Immature natural killer cell (primary cell): ENCODE measurements at regions not wholly inside any gene's neighbourhood (a gene's known extent, or its start where the extent isn't known, plus 50 kb on each side); places are given as distances from the start of the nearest gene placed in this dataset.
A peak's percentile ranks its signal among the peaks of the same experiment; 100 is the strongest.

Experiments
- DNase-seq, 3 donors: peaks; one replicate each; pipeline ENCODE4 v3.0.0; 2022; ENCODE audit warnings: mixed read lengths in 1 of 3
- H3K27ac Mint-ChIP-seq, 6 donors: one replicate each; pipeline ENCODE4 v1.8.0; 2020; ENCODE audit warnings: mixed read lengths in 6 of 6, mild to moderate bottlenecking in 5 of 6, inconsistent platforms in 4 of 6, moderate library complexity in 3 of 6
- H3K27me3 Mint-ChIP-seq, 3 donors: one replicate each; pipeline ENCODE4 v1.8.0; 2020 to 2021; ENCODE audit warnings: low read depth in 3 of 3, mild to moderate bottlenecking in 3 of 3, mixed read lengths in 3 of 3, moderate library complexity in 3 of 3, inconsistent platforms in 1 of 3
- H3K36me3 Mint-ChIP-seq, 3 donors: one replicate each; pipeline ENCODE4 v1.8.0; 2020; ENCODE audit warnings: mixed read lengths in 3 of 3, inconsistent platforms in 2 of 3, mild to moderate bottlenecking in 2 of 3
- H3K4me1 Mint-ChIP-seq, 2 donors: one replicate each; pipeline ENCODE4 v1.8.0; 2020; ENCODE audit warnings: inconsistent platforms in 2 of 2, mild to moderate bottlenecking in 2 of 2, mixed read lengths in 2 of 2, moderate library complexity in 1 of 2
- H3K4me3 Mint-ChIP-seq, 5 donors: one replicate each; pipeline ENCODE4 v1.8.0; 2020; ENCODE audit warnings: mild to moderate bottlenecking in 5 of 5, mixed read lengths in 5 of 5, inconsistent platforms in 3 of 5, moderate library complexity in 3 of 5
- H3K9me3 Mint-ChIP-seq, 6 donors: one replicate each; pipeline ENCODE4 v1.8.0; 2020; ENCODE audit warnings: mild to moderate bottlenecking in 6 of 6, mixed read lengths in 6 of 6, inconsistent platforms in 4 of 6, moderate library complexity in 3 of 6

- Mint-ChIP-seq H3K9me3 (no peaks in the 10 kb centered on the region), H3K27me3 (peaks cover 2 to 15% (median 2%) of the 10 kb centered on the region in 3 donors), H3K4me3 (no peak overlapping the region), H3K36me3 (peaks cover 10 to 23% (median 12%) of the 10 kb centered on the region in 3 donors), H3K27ac (no peak overlapping the region), H3K4me1 (peaks cover 19% of the 10 kb centered on the region in 2 donors)
- DNase-seq, result no peak
Observed at GRCh38 chr17:77496401-77496801, 355.6 kb downstream of the SEC14L1 start.

GRCh38 chr17:77496831-77497577, 356.2 kb downstream of the SEC14L1 start:
- Mint-ChIP-seq H3K4me3 (no peak overlapping the region), H3K27ac (no peak overlapping the region), H3K27me3 (peaks cover 2 to 15% (median 2%) of the 10 kb centered on the region in 3 donors), H3K9me3 (no peaks in the 10 kb centered on the region), H3K4me1 (peaks cover 19% of the 10 kb centered on the region in 2 donors), H3K36me3 (peaks cover 12 to 26% (median 12%) of the 10 kb centered on the region in 3 donors)
- no peak for DNase-seq

GRCh38 chr17:77497578-77497934, 356.8 kb downstream of the SEC14L1 start:
- no peak overlapping the region for H3K27ac Mint-ChIP-seq
- H3K27me3 Mint-ChIP-seq, result peaks cover 2 to 15% (median 2%) of the 10 kb centered on the region in 3 donors
- no peak for DNase-seq
- H3K36me3 Mint-ChIP-seq, result peaks cover 12 to 28% (median 14%) of the 10 kb centered on the region in 3 donors
- no peaks in the 10 kb centered on the region for H3K9me3 Mint-ChIP-seq
- peaks cover 17 to 19% of the 10 kb centered on the region in 2 donors for H3K4me1 Mint-ChIP-seq
- H3K4me3 Mint-ChIP-seq, result no peak overlapping the region

- H3K9me3 Mint-ChIP-seq, result no peaks in the 10 kb centered on the region
- H3K4me3 Mint-ChIP-seq, result no peak overlapping the region
- no peak overlapping the region for H3K27ac Mint-ChIP-seq
- peaks cover 17 to 19% of the 10 kb centered on the region in 2 donors for H3K4me1 Mint-ChIP-seq
- peaks cover 2 to 13% (median 2%) of the 10 kb centered on the region in 3 donors for H3K27me3 Mint-ChIP-seq
- peaks cover 12 to 28% (median 14%) of the 10 kb centered on the region in 3 donors for H3K36me3 Mint-ChIP-seq
- no peak for DNase-seq
Observed at GRCh38 chr17:77498091-77498741, 357.4 kb downstream of the SEC14L1 start.

- Mint-ChIP-seq H3K36me3 (peaks cover 7 to 24% (median 14%) of the 10 kb centered on the region in 3 donors), H3K27me3 (peaks cover 2 to 11% (median 3%) of the 10 kb centered on the region in 3 donors), H3K9me3 (no peaks in the 10 kb centered on the region), H3K4me3 (no peak overlapping the region), H3K4me1 (peaks cover 13 to 15% of the 10 kb centered on the region in 2 donors), H3K27ac (peak overlapping the region in 2 of 6 donors; percentile 22 to 46)
- DNase-seq, result no peak
Observed at GRCh38 chr17:77498791-77499698, 358.3 kb downstream of the SEC14L1 start.

- Mint-ChIP-seq H3K36me3 (peaks cover 7 to 22% (median 13%) of the 10 kb centered on the region in 3 donors), H3K9me3 (no peaks in the 10 kb centered on the region), H3K4me3 (no peak overlapping the region), H3K4me1 (peaks cover 7% of the 10 kb centered on the region in 2 donors), H3K27ac (peak overlapping the region in 1 of 6 donors; percentile 46), H3K27me3 (peaks cover 2 to 10% (median 3%) of the 10 kb centered on the region in 3 donors)
- no peak for DNase-seq
Observed at GRCh38 chr17:77499699-77500435, 359.1 kb downstream of the SEC14L1 start.

- Mint-ChIP-seq H3K9me3 (no peaks in the 10 kb centered on the region), H3K4me3 (no peak overlapping the region), H3K27me3 (peaks cover 0 to 8% (median 2%) of the 10 kb centered on the region in 3 donors), H3K36me3 (peaks cover 4 to 17% (median 9%) of the 10 kb centered on the region in 3 donors), H3K4me1 (no peaks in the 10 kb centered on the region), H3K27ac (peak overlapping the region in 3 of 6 donors; percentile 33 to 58 (median 39))
- DNase-seq, result peak in 1 of 3 donors; percentile 23
Observed at GRCh38 chr17:77501101-77501566, 360.4 kb downstream of the SEC14L1 start.

GRCh38 chr17:77501751-77502625, 361.2 kb downstream of the SEC14L1 start:
- peaks cover 0 to 8% (median 2%) of the 10 kb centered on the region in 3 donors for H3K27me3 Mint-ChIP-seq
- H3K36me3 Mint-ChIP-seq, result peaks cover 4 to 17% (median 9%) of the 10 kb centered on the region in 3 donors
- no peaks in the 10 kb centered on the region for H3K9me3 Mint-ChIP-seq
- no peak overlapping the region for H3K4me3 Mint-ChIP-seq
- H3K4me1 Mint-ChIP-seq, result no peaks in the 10 kb centered on the region
- no peak for DNase-seq
- H3K27ac Mint-ChIP-seq, result peak overlapping the region in 1 of 6 donors; percentile 65

- Mint-ChIP-seq H3K4me1 (no peaks in the 10 kb centered on the region), H3K9me3 (no peaks in the 10 kb centered on the region), H3K4me3 (no peak overlapping the region), H3K27me3 (peaks cover 0 to 8% (median 2%) of the 10 kb centered on the region in 3 donors), H3K27ac (peak overlapping the region in 1 of 6 donors; percentile 67), H3K36me3 (peaks cover 4 to 17% (median 9%) of the 10 kb centered on the region in 3 donors)
- no peak for DNase-seq
Observed at GRCh38 chr17:77502626-77503292, 362.0 kb downstream of the SEC14L1 start.

GRCh38 chr17:77503293-77503655, 362.5 kb downstream of the SEC14L1 start:
- Mint-ChIP-seq H3K36me3 (peaks cover 4 to 17% (median 9%) of the 10 kb centered on the region in 3 donors), H3K27me3 (peaks cover 0 to 8% (median 2%) of the 10 kb centered on the region in 3 donors), H3K9me3 (no peaks in the 10 kb centered on the region), H3K27ac (no peak overlapping the region), H3K4me3 (no peak overlapping the region), H3K4me1 (no peaks in the 10 kb centered on the region)
- no peak for DNase-seq

- peaks cover 4 to 17% (median 9%) of the 10 kb centered on the region in 3 donors for H3K36me3 Mint-ChIP-seq
- H3K4me3 Mint-ChIP-seq, result no peak overlapping the region
- H3K9me3 Mint-ChIP-seq, result no peaks in the 10 kb centered on the region
- no peak for DNase-seq
- peaks cover 0 to 8% (median 2%) of the 10 kb centered on the region in 3 donors for H3K27me3 Mint-ChIP-seq
- no peak overlapping the region for H3K27ac Mint-ChIP-seq
- H3K4me1 Mint-ChIP-seq, result no peaks in the 10 kb centered on the region
Observed at GRCh38 chr17:77503916-77504651, 363.3 kb downstream of the SEC14L1 start.
